ENCODE measurements at regions not wholly inside any gene's neighbourhood (a gene's known extent, or its start where the extent isn't known, plus 50 kb on each side); places are given as distances from the start of the nearest gene placed in this dataset.

DNA sequence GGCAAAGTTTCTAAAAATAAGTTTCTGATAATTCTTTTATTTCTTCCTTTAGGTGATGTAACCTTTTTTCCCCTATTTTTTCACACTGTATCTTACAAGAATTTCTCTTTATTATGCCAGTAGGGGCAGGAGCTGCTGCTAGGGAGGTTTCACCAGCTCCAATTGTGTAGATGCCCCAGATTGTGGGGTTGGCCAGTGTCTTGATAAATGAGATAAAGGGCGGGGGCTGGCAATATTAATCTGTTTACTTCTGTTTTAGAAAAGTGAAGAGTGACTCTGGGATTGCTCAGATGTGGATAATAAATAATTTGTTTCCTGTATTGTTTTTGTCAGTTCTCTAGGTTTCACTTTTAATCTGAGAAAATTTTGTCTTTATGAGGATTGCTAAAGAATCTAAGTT lies 190.4 kb downstream of the MC4R start:
- TF ChIP-seq, protein P1, sequence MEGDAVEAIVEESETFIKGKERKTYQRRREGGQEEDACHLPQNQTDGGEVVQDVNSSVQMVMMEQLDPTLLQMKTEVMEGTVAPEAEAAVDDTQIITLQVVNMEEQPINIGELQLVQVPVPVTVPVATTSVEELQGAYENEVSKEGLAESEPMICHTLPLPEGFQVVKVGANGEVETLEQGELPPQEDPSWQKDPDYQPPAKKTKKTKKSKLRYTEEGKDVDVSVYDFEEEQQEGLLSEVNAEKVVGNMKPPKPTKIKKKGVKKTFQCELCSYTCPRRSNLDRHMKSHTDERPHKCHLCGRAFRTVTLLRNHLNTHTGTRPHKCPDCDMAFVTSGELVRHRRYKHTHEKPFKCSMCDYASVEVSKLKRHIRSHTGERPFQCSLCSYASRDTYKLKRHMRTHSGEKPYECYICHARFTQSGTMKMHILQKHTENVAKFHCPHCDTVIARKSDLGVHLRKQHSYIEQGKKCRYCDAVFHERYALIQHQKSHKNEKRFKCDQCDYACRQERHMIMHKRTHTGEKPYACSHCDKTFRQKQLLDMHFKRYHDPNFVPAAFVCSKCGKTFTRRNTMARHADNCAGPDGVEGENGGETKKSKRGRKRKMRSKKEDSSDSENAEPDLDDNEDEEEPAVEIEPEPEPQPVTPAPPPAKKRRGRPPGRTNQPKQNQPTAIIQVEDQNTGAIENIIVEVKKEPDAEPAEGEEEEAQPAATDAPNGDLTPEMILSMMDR (IDR thresholded peaks at IDR 0.05), result no peak
- TF ChIP-seq POLR2A (IDR thresholded peaks at IDR 0.05) (no peak), POLR2AphosphoS5 (IDR thresholded peaks at IDR 0.05) (no peak)

Measured in suprapubic skin (tissue), 4 donors.